ENCODE measurements at regions not wholly inside any gene's neighbourhood (a gene's known extent, or its start where the extent isn't known, plus 50 kb on each side); places are given as distances from the start of the nearest gene placed in this dataset.

DNA sequence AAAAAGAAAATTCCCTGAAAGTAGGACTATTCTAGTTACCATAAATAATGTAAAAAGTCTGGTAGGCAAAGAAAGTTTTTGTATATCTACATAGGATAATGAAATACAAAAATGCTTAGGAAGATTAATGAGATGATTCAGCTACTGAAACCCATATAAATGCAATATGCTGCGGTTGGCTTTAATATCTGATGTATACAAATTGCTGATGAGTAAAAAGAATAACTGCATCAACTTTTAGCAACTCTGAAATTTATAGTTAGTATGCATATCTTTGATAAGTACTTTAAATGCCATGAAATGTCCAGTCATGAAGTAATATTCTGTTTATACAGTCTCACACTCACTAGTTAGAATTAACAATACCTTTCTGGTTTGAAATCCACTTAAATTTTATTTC is 404.8 kb downstream of the TLL1 start:
- no peak for TF ChIP-seq EP300 (IDR thresholded peaks at IDR 0.05)
- no peak for TF ChIP-seq POLR2AphosphoS5 (IDR thresholded peaks at IDR 0.05)

All from esophagus muscularis mucosa (tissue), 3 donors.